Prostate gland (tissue), 1 donor: ENCODE measurements at regions not wholly inside any gene's neighbourhood (a gene's known extent, or its start where the extent isn't known, plus 50 kb on each side); places are given as distances from the start of the nearest gene placed in this dataset.

Experiments
- POLR2A ChIP-seq: fragments of 450-650 bp; IDR thresholded peaks from one replicate; pipeline ENCODE4 v1.6.1; 2016; ENCODE audit warnings: antibody characterized with exemption, mild to moderate bottlenecking
- POLR2AphosphoS5 ChIP-seq: sonication (generic); formaldehyde crosslinking; IDR thresholded peaks from one replicate; pipeline ENCODE4 v1.6.1; 2017; ENCODE audit warnings: antibody characterized with exemption

- TF ChIP-seq POLR2AphosphoS5 (no peak), POLR2A (no peak)
Observed at GRCh38 chr16:48047720-48048119, 108.1 kb downstream of the ABCC12 start.
